CD4-positive, alpha-beta T cell treated with Interleukin-10 for 1 hour (primary cell): ENCODE measurements at regions not wholly inside any gene's neighbourhood (a gene's known extent, or its start where the extent isn't known, plus 50 kb on each side); places are given as distances from the start of the nearest gene placed in this dataset.

Experiments
- DNase-seq: peaks from one replicate; pipeline ENCODE4 v3.0.0-alpha.2; 2020

- DNase-seq = no peak
These were observed 407.3 kb downstream of the GXYLT1 start for GRCh38 chr12:41737423-41737822.

GRCh38 chr12:41736436-41736835 lies 408.2 kb downstream of the GXYLT1 start:
- no peak for DNase-seq

GRCh38 chr12:41731691-41732090 lies 413.0 kb downstream of the GXYLT1 start:
- DNase-seq = no peak

GRCh38 chr12:41731061-41731460 lies 413.6 kb downstream of the GXYLT1 start:
- DNase-seq = no peak

- no peak for DNase-seq
These were observed 420.5 kb downstream of the GXYLT1 start for GRCh38 chr12:41724216-41724615.

GRCh38 chr12:41719214-41719613 lies 425.5 kb downstream of the GXYLT1 start:
- no peak for DNase-seq

- no peak for DNase-seq
These were observed 429.4 kb downstream of the GXYLT1 start for GRCh38 chr12:41715256-41715655.

- DNase-seq = no peak
These were observed 435.0 kb downstream of the GXYLT1 start for GRCh38 chr12:41709463-41710285.

- no peak for DNase-seq
These were observed 435.7 kb downstream of the GXYLT1 start for GRCh38 chr12:41709012-41709411.

GRCh38 chr12:41706376-41706775 lies 438.3 kb downstream of the GXYLT1 start:
- DNase-seq = no peak

- no peak for DNase-seq
These were observed 442.6 kb downstream of the GXYLT1 start for GRCh38 chr12:41701943-41702601.

- DNase-seq = no peak
These were observed 443.7 kb downstream of the GXYLT1 start for GRCh38 chr12:41700940-41701339.

GRCh38 chr12:41699658-41700057 lies 445.0 kb downstream of the GXYLT1 start:
- no peak for DNase-seq

GRCh38 chr12:41697161-41697560 lies 447.5 kb downstream of the GXYLT1 start:
- DNase-seq = no peak

GRCh38 chr12:41684997-41685396 lies 459.7 kb downstream of the GXYLT1 start:
- peak; percentile 15 for DNase-seq

- DNase-seq = no peak
These were observed 461.0 kb downstream of the GXYLT1 start for GRCh38 chr12:41683513-41684240.

GRCh38 chr12:41683023-41683422 lies 461.7 kb downstream of the GXYLT1 start:
- no peak for DNase-seq

GRCh38 chr12:41681898-41682297 lies 462.8 kb downstream of the GXYLT1 start:
- no peak for DNase-seq

GRCh38 chr12:41680155-41680554 lies 464.5 kb downstream of the GXYLT1 start:
- DNase-seq = no peak

- DNase-seq = no peak
These were observed 475.6 kb downstream of the PDZRN4 start for GRCh38 chr12:41663598-41664265.

GRCh38 chr12:41661141-41661765 lies 473.1 kb downstream of the PDZRN4 start:
- DNase-seq = no peak

GRCh38 chr12:41656454-41656853 lies 468.3 kb downstream of the PDZRN4 start:
- DNase-seq = no peak
